Jurkat, Clone E6-1 (cell line): ENCODE measurements at regions not wholly inside any gene's neighbourhood (a gene's known extent, or its start where the extent isn't known, plus 50 kb on each side); places are given as distances from the start of the nearest gene placed in this dataset.

ENCODE experiments used
- DNase-seq: peaks from one replicate; pipeline ENCODE4 v3.0.0-alpha.2; 2011; ENCODE audit warnings: low read depth, low spot score
- H3K4me3 ChIP-seq: 2 replicates; pipeline ENCODE4 v1.5.1; 2011; ENCODE audit warnings: mild to moderate bottlenecking, low read length, control low read depth, moderate library complexity

- peak; percentile 79 for DNase-seq
- H3K4me3 ChIP-seq = no peak overlapping the region
These were observed 52.4 kb upstream of the SOX21 start for GRCh38 chr13:94764576-94765321.
